Thyroid gland (tissue), 4 donors: ENCODE measurements at regions not wholly inside any gene's neighbourhood (a gene's known extent, or its start where the extent isn't known, plus 50 kb on each side); places are given as distances from the start of the nearest gene placed in this dataset.

Experiments
- DNase-seq, 2 donors: peaks; one replicate each; pipeline ENCODE4 v3.0.0-alpha.2; 2019
- H3K27ac ChIP-seq, 3 donors: fragments of 200-600 bp; sonication (generic); 1 replicate in 2 of 3; 2 replicates in 1 of 3; pipeline ENCODE4 v1.5.1; 2016 to 2019; ENCODE audit warnings: mild to moderate bottlenecking in 1 of 3, moderate library complexity in 1 of 3
- H3K27me3 ChIP-seq: fragments of 200-600 bp; sonication (generic); one replicate; pipeline ENCODE4 v1.5.1; 2019
- H3K36me3 ChIP-seq, 2 donors: fragments of 200-600 bp; sonication (generic); one replicate each; pipeline ENCODE4 v1.5.1; 2016 to 2019
- H3K4me1 ChIP-seq, 2 donors: fragments of 200-600 bp; sonication (generic); one replicate each; pipeline ENCODE4 v1.5.1; 2017 to 2019
- H3K4me3 ChIP-seq, 3 donors: fragments of 200-600 bp; sonication (generic); replicated peaks in 1 of 3; 1 replicate in 2 of 3; 2 replicates in 1 of 3; pipeline ENCODE4 v1.5.1; 2016; ENCODE audit warnings: mild to moderate bottlenecking in 1 of 3
- H3K9me3 ChIP-seq: fragments of 200-600 bp; sonication (generic); one replicate; pipeline ENCODE4 v1.5.1; 2017
- CTCF ChIP-seq, 6 experiments: fragments of 200-600 bp in 3 of 6; fragments of 450-650 bp in 3 of 6; sonication (generic) in 3 of 6; IDR thresholded peaks; one replicate each; pipeline ENCODE4 v1.5.1; 2016 to 2019; ENCODE audit warnings: antibody characterized with exemption in 6 of 6, mild to moderate bottlenecking in 2 of 6, inconsistent platforms in 1 of 6, moderate library complexity in 1 of 6
- POLR2A ChIP-seq, 2 donors: fragments of 450-650 bp; IDR thresholded peaks; one replicate each; pipeline ENCODE4 v1.6.1; 2017; ENCODE audit warnings: antibody characterized with exemption in 2 of 2, mild to moderate bottlenecking in 2 of 2, moderate library complexity in 1 of 2
- WGBS, 2 donors: methylation state at CpG; one replicate each; pipeline ENCODE4 v1.1.5; 2017; 5-methylcytosine and 5-hydroxymethylcytosine counted together
- intact Hi-C: fragments of 100-400 bp; cut with DNase I; formaldehyde crosslinking; loops from one replicate; pipeline ENCODE4 v1.15.1; 2023

- no peak overlapping the region for H3K27ac ChIP-seq
- no peak overlapping the region for H3K4me3 ChIP-seq
- DNase-seq: no peak
- peaks cover 0 to under 1% of the 10 kb centered on the region in 2 donors for H3K4me1 ChIP-seq
- TF ChIP-seq POLR2A (IDR thresholded peaks at IDR 0.05) (no peak), CTCF (IDR thresholded peaks at IDR 0.05) (no peak)
- H3K36me3 ChIP-seq: no peaks in the 10 kb centered on the region
- H3K9me3 ChIP-seq: no peaks in the 10 kb centered on the region
- no peaks in the 10 kb centered on the region for H3K27me3 ChIP-seq
- WGBS, 2 donors: 85 to 91% methylated on average over 17 to 24 of the region's 24 CpGs
- intact Hi-C loops: no loop called here
Observed at GRCh38 chr2:235384624-235385023, 109.2 kb upstream of the AGAP1 start.

- no peak for DNase-seq
- Histone ChIP-seq H3K27ac (no peak overlapping the region), H3K4me3 (no peak overlapping the region), H3K9me3 (no peaks in the 10 kb centered on the region), H3K36me3 (no peaks in the 10 kb centered on the region), H3K27me3 (no peaks in the 10 kb centered on the region), H3K4me1 (peaks cover 0 to 4% of the 10 kb centered on the region in 2 donors)
- no peak for TF ChIP-seq POLR2A (IDR thresholded peaks at IDR 0.05)
- no peak for TF ChIP-seq CTCF (IDR thresholded peaks at IDR 0.05)
- 71 to 72% methylated on average over 5 of the region's 5 CpGs for WGBS, 2 donors
- intact Hi-C loops: no loop called here
Observed at GRCh38 chr2:235389626-235390025, 104.2 kb upstream of the AGAP1 start.

- intact Hi-C loops: no loop called here
- no peak overlapping the region for H3K27ac ChIP-seq
- no peaks in the 10 kb centered on the region for H3K36me3 ChIP-seq
- H3K4me1 ChIP-seq: peaks cover 0 to 4% of the 10 kb centered on the region in 2 donors
- H3K9me3 ChIP-seq: no peaks in the 10 kb centered on the region
- no peaks in the 10 kb centered on the region for H3K27me3 ChIP-seq
- no peak overlapping the region for H3K4me3 ChIP-seq
- no peak for TF ChIP-seq CTCF (IDR thresholded peaks at IDR 0.05)
- no peak for TF ChIP-seq POLR2A (IDR thresholded peaks at IDR 0.05)
- 60 to 61% methylated on average over 13 of the region's 13 CpGs for WGBS, 2 donors
- DNase-seq: peak; percentile 55 to 71
Observed at GRCh38 chr2:235390108-235390815, 103.6 kb upstream of the AGAP1 start.

GRCh38 chr2:235390816-235391194 lies 103.0 kb upstream of the AGAP1 start:
- intact Hi-C loops: no loop called here
- no peak for DNase-seq
- Histone ChIP-seq H3K27ac (no peak overlapping the region), H3K4me1 (peaks cover 0 to 4% of the 10 kb centered on the region in 2 donors), H3K4me3 (no peak overlapping the region), H3K27me3 (no peaks in the 10 kb centered on the region), H3K9me3 (no peaks in the 10 kb centered on the region), H3K36me3 (no peaks in the 10 kb centered on the region)
- no peak for TF ChIP-seq CTCF (IDR thresholded peaks at IDR 0.05)
- TF ChIP-seq POLR2A (IDR thresholded peaks at IDR 0.05): no peak
- 72 to 74% methylated on average over 10 of the region's 10 CpGs for WGBS, 2 donors

GRCh38 chr2:235391921-235392615 lies 101.8 kb upstream of the AGAP1 start:
- Histone ChIP-seq H3K4me1 (peaks cover 0 to 4% of the 10 kb centered on the region in 2 donors), H3K4me3 (no peak overlapping the region), H3K36me3 (no peaks in the 10 kb centered on the region), H3K9me3 (no peaks in the 10 kb centered on the region), H3K27me3 (no peaks in the 10 kb centered on the region), H3K27ac (no peak overlapping the region)
- no peak for TF ChIP-seq POLR2A (IDR thresholded peaks at IDR 0.05)
- TF ChIP-seq CTCF (IDR thresholded peaks at IDR 0.05): no peak
- WGBS, 2 donors: 82% methylated on average over 27 to 28 of the region's 28 CpGs
- no peak for DNase-seq
- intact Hi-C loops: no loop called here
